Right lobe of liver (tissue), 6 donors: ENCODE measurements at regions not wholly inside any gene's neighbourhood (a gene's known extent, or its start where the extent isn't known, plus 50 kb on each side); places are given as distances from the start of the nearest gene placed in this dataset.

Source experiments
- ATAC-seq, 4 donors: fragments of 200-7000 bp; cut with Tn5 transposase; one replicate each; pipeline ENCODE4 v1.9.1; 2020; ENCODE audit warnings: mild to moderate bottlenecking in 4 of 4, moderate library complexity in 4 of 4
- DNase-seq, 3 donors: peaks; one replicate each; pipeline ENCODE4 v3.0.0-alpha.2; 2020
- H3K27ac ChIP-seq, 3 donors: fragments of 200-600 bp; one replicate each; pipeline ENCODE4 v1.8.0; 2022
- H3K27me3 ChIP-seq, 2 donors: fragments of 200-600 bp; one replicate each; pipeline ENCODE4 v1.8.0; 2022
- H3K36me3 ChIP-seq, 4 donors: fragments of 200-600 bp; sonication (generic) in 1 of 4; one replicate each; pipeline versions ENCODE4 v1.5.1 to v1.8.0; 2017 to 2022; ENCODE audit warnings: control low read depth in 1 of 4
- H3K4me1 ChIP-seq, 4 donors: fragments of 200-600 bp; sonication (generic) in 1 of 4; one replicate each; pipeline versions ENCODE4 v1.5.1 to v1.8.0; 2017 to 2022; ENCODE audit warnings: control low read depth in 1 of 4
- H3K4me3 ChIP-seq, 3 donors: fragments of 200-600 bp; one replicate each; pipeline ENCODE4 v1.8.0; 2022
- H3K9me3 ChIP-seq, 4 donors: fragments of 200-600 bp; sonication (generic) in 1 of 4; one replicate each; pipeline versions ENCODE4 v1.5.1 to v1.8.0; 2017 to 2022; ENCODE audit warnings: control low read depth in 1 of 4
- POLR2A ChIP-seq: fragments of 450-650 bp; IDR thresholded peaks from one replicate; pipeline ENCODE4 v1.6.1; 2017; ENCODE audit warnings: antibody characterized with exemption, mild to moderate bottlenecking
- WGBS: methylation state at CpG from one replicate; pipeline ENCODE4 v1.1.6; 2018; ENCODE audit warnings: low coverage, low lambda C conversion rate; ENCODE audit not compliant: insufficient coverage; ENCODE audit errors: missing lambda C conversion rate; 5-methylcytosine and 5-hydroxymethylcytosine counted together
- intact Hi-C, 2 donors: fragments of 100-400 bp; cut with DNase I; formaldehyde crosslinking; loops; one replicate each; pipeline versions ENCODE4 v1.11.2 to v1.14.1; 2022
- TF ChIP-seq, protein P1 (sequence below), 4 donors: fragments of 200-600 bp in 3 of 4; fragments of 450-650 bp in 1 of 4; IDR thresholded peaks; one replicate each; pipeline versions ENCODE4 v1.5.1 to v1.8.0; 2016 to 2022; ENCODE audit warnings: antibody characterized with exemption in 4 of 4, mild to moderate bottlenecking in 2 of 4
- donor health status: DM: no; HTN: yes; CAD: no.
- donor health status: DM: no; HTN: no; CAD: no.
- donor health status: DM: no; HTN: no; CAD: no.
- donor health status: DM: no; HTN: yes; CAD: no.
- donor health status: DM: no; HTN: yes; CAD: no.

DNA sequence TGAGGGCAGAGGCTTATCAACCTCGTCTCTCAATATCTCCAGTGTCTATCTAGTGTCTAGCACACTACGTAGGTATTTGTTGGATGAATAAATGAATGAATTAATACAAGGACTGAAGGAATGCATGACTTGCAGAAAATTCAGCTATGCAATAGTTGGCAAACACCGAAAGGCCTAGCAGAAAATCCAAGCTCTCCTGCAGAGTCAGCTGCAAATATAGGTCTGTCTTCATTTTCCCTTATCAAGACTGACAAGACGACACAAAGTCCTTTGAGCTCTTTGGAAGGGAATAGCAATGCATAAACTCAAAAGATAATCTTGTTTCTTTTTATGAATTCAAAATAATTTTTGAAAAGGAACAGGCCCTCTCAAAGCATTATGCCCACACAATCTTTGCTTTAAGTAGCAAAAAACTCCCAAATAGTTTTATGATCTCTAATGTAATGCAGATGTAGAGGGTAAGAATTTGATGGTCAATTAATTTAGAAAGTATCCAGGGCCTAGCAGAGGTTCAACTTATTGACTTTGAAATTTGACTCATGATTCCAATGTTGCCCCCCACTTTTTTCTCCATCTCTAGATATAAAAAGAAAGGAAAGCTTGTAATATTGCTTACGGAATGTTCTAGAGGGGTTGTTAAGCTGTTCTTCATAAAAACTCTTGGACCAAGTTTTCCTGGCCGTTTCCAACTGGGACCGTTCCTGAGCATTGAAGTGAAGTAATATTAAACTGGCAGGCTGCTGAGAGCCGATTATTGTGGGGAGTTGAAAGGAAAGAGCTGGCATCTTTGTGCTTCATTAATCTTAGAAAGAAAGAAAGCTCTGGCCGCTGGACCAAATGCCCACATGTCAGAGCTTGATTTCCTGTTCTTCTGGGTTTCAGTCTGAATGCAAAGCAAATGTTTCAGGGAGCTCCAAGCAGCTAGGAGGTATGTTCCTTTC, 227.3 kb downstream of the HS3ST3A1 start:
- no peaks in the 10 kb centered on the region for H3K36me3 ChIP-seq
- WGBS: 64% methylated on average over 9 of the region's 9 CpGs
- H3K4me1 ChIP-seq: no peaks in the 10 kb centered on the region
- H3K27ac ChIP-seq: no peak overlapping the region
- ATAC-seq (no peak), DNase-seq (no peak)
- intact Hi-C loops: no loop called here
- H3K4me3 ChIP-seq: no peak overlapping the region
- TF ChIP-seq, protein P1, sequence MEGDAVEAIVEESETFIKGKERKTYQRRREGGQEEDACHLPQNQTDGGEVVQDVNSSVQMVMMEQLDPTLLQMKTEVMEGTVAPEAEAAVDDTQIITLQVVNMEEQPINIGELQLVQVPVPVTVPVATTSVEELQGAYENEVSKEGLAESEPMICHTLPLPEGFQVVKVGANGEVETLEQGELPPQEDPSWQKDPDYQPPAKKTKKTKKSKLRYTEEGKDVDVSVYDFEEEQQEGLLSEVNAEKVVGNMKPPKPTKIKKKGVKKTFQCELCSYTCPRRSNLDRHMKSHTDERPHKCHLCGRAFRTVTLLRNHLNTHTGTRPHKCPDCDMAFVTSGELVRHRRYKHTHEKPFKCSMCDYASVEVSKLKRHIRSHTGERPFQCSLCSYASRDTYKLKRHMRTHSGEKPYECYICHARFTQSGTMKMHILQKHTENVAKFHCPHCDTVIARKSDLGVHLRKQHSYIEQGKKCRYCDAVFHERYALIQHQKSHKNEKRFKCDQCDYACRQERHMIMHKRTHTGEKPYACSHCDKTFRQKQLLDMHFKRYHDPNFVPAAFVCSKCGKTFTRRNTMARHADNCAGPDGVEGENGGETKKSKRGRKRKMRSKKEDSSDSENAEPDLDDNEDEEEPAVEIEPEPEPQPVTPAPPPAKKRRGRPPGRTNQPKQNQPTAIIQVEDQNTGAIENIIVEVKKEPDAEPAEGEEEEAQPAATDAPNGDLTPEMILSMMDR (IDR thresholded peaks at IDR 0.05): no peak
- TF ChIP-seq POLR2A: no peak
- H3K27me3 ChIP-seq: no peaks in the 10 kb centered on the region
- H3K9me3 ChIP-seq: no peaks in the 10 kb centered on the region

DNA sequence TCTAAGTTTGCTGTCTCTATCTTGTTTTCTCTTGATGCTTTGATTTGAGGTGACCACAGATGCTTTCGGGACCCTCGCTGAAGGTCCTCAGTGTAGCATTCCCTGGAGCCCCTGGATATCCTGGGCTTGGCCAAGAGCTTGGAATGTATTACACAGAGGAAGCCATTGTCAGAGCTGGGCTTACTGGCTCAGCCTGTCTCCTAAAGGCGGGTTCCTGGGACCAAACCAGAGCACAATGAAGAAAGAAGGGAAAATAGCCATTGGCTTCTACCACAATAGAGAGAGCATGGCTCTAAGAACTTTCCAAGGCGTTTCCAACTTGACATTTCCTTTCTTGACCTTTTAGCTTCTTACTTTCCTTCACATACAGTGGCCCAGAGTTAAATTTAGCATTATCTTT, 229.3 kb downstream of the HS3ST3A1 start:
- intact Hi-C loops: no loop called here
- ATAC-seq (no peak), DNase-seq (no peak)
- no peaks in the 10 kb centered on the region for H3K36me3 ChIP-seq
- 65% methylated on average over 3 of the region's 4 CpGs for WGBS
- H3K4me3 ChIP-seq: no peak overlapping the region
- H3K27me3 ChIP-seq: no peaks in the 10 kb centered on the region
- no peaks in the 10 kb centered on the region for H3K9me3 ChIP-seq
- no peaks in the 10 kb centered on the region for H3K4me1 ChIP-seq
- H3K27ac ChIP-seq: no peak overlapping the region
- TF ChIP-seq, protein P1 (IDR thresholded peaks at IDR 0.05): no peak
- no peak for TF ChIP-seq POLR2A

DNA sequence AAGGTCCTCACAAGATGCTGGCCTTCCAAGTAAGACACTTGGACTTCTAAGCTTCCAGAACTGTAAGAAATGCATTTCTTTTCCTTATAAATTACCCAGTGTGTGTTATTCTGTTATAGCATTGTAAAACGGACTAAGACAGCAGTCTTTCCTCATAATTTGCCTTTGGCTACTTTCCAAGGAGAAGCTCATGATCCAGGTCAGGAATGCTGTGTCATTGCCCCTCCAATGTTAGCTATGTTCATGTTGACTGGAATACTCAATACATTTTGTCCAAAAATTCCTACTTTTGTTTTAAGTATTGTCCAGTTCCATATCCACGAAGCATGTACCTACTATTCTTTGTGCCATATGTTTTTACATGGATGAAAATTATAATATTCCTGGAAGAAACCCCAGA, 234.6 kb downstream of the HS3ST3A1 start:
- Histone ChIP-seq H3K4me1 (no peaks in the 10 kb centered on the region), H3K27ac (no peak overlapping the region), H3K4me3 (no peak overlapping the region), H3K27me3 (no peaks in the 10 kb centered on the region), H3K36me3 (no peaks in the 10 kb centered on the region), H3K9me3 (no peaks in the 10 kb centered on the region)
- intact Hi-C loops: no loop called here
- no peak for TF ChIP-seq POLR2A
- TF ChIP-seq, protein P1 (IDR thresholded peaks at IDR 0.05): no peak
- DNase-seq: no peak
- ATAC-seq: peak in 2 of 4 donors; percentile 27 to 28
- WGBS: 13% methylated on average over 2 of the region's 2 CpGs

DNA sequence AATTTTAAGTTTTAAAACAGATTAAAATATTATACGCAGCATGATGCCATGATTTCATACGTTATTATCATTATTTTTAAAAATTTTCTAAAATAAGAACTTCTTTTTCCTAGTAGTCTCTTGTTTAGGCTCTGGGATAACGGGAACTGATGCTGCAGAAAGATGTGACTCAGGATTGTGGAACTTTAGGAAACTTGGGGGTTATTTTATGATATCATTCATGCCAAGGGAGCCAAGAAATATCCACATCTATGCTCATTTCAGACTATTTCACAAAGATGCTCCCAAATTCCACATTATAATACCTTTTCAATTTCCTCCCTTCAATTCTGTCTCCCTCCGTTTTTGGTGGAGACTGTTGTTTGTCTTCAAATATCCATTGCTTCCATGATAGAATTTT, 236.4 kb downstream of the HS3ST3A1 start:
- ATAC-seq: no peak
- H3K4me3 ChIP-seq: no peak overlapping the region
- no peak overlapping the region for H3K27ac ChIP-seq
- H3K36me3 ChIP-seq: no peaks in the 10 kb centered on the region
- TF ChIP-seq, protein P1 (IDR thresholded peaks at IDR 0.05): no peak
- no peak for TF ChIP-seq POLR2A
- intact Hi-C loops: no loop called here
- H3K9me3 ChIP-seq: no peaks in the 10 kb centered on the region
- 70% methylated on average over 4 of the region's 4 CpGs for WGBS
- H3K4me1 ChIP-seq: no peaks in the 10 kb centered on the region
- no peaks in the 10 kb centered on the region for H3K27me3 ChIP-seq
- DNase-seq: no peak
